Spleen (tissue), 7 donors: ENCODE measurements at regions not wholly inside any gene's neighbourhood (a gene's known extent, or its start where the extent isn't known, plus 50 kb on each side); places are given as distances from the start of the nearest gene placed in this dataset.

Experiments used
- POLR2A ChIP-seq, 3 donors: fragments of 450-650 bp; IDR thresholded peaks; one replicate each; pipeline ENCODE4 v1.5.1; 2017; ENCODE audit warnings: antibody characterized with exemption in 3 of 3, mild to moderate bottlenecking in 1 of 3
- TF ChIP-seq, protein P1 (sequence below), 11 experiments: fragments of 200-600 bp in 7 of 11; fragments of 450-650 bp in 4 of 11; sonication (generic) in 4 of 11; IDR thresholded peaks in 8 of 11; conservative IDR thresholded peaks in 3 of 11; 1 replicate in 7 of 11; 2 replicates in 4 of 11; pipeline versions ENCODE4 v1.4.0 to v1.8.0; 2016 to 2021; ENCODE audit warnings: antibody characterized with exemption in 11 of 11, inconsistent platforms in 4 of 11, mild to moderate bottlenecking in 1 of 11
- donor health status: DM: no; HTN: no; CAD: no; lungs with moderate emphysema.
- donor health status: DM: no; HTN: no; CAD: no.
- donor health status: DM: no; HTN: no; CAD: no.

DNA sequence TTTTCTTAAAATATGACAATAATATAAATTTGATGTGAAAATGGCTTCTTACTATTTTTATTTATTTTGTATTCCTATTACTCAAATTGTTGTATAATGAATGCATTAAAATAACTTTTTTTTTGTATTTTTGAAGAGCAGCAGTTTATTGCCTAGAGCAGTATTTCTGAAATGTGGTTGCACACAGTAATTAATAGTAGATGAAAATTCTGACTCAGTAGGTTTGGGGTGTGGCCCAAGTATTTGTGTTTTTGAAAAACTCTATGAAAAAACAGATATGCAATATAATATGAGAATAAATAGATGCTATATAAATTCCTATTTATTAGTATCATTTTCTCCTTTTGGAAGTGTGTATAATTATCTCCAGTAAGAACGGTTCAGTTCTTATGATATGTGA, 2225.3 kb upstream of the C9orf72 start:
- TF ChIP-seq, protein P1, sequence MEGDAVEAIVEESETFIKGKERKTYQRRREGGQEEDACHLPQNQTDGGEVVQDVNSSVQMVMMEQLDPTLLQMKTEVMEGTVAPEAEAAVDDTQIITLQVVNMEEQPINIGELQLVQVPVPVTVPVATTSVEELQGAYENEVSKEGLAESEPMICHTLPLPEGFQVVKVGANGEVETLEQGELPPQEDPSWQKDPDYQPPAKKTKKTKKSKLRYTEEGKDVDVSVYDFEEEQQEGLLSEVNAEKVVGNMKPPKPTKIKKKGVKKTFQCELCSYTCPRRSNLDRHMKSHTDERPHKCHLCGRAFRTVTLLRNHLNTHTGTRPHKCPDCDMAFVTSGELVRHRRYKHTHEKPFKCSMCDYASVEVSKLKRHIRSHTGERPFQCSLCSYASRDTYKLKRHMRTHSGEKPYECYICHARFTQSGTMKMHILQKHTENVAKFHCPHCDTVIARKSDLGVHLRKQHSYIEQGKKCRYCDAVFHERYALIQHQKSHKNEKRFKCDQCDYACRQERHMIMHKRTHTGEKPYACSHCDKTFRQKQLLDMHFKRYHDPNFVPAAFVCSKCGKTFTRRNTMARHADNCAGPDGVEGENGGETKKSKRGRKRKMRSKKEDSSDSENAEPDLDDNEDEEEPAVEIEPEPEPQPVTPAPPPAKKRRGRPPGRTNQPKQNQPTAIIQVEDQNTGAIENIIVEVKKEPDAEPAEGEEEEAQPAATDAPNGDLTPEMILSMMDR (IDR thresholded peaks at IDR 0.05 in 8 of 11, conservative IDR thresholded peaks at IDR 0.05 in 3 of 11), result no peak
- TF ChIP-seq POLR2A (IDR thresholded peaks at IDR 0.05), result no peak
